B cell (primary cell): ENCODE measurements at regions not wholly inside any gene's neighbourhood (a gene's known extent, or its start where the extent isn't known, plus 50 kb on each side); places are given as distances from the start of the nearest gene placed in this dataset.
"Not testable (repeated sequence)": the region's sequence is repeated elsewhere in the genome, so short reads cannot be mapped to it uniquely, and the experiment has no call there.

Experiments
- ATAC-seq: fragments of 200-7000 bp; cut with Tn5 transposase; one replicate; pipeline ENCODE4 v1.10.0; 2021; ENCODE audit warnings: low read depth, mild to moderate bottlenecking, moderate number of reproducible peaks, moderate library complexity
- CTCF ChIA-PET: fragments of 350-600 bp; sonication (Branson Sonifier 250); formaldehyde crosslinking; loops from one replicate; lab custom pipeline; 2021; ENCODE audit warnings: antibody characterized with exemption, inconsistent platforms; lab: Charles Lee
- POLR2A ChIA-PET: fragments of 350-600 bp; sonication (Branson Sonifier 250); formaldehyde crosslinking; loops from one replicate; lab custom pipeline; 2021; ENCODE audit warnings: antibody characterized with exemption; lab: Charles Lee
- DNase-seq: peaks from one replicate; pipeline ENCODE4 v3.0.0; 2013
- H2AFZ ChIP-seq: 2 replicates; pipeline ENCODE4 v1.6.1; 2012; ENCODE audit warnings: mild to moderate bottlenecking, low read depth, low read length; ENCODE audit not compliant: insufficient read depth, poor library complexity, severe bottlenecking
- H3K27ac ChIP-seq, 2 donors: 1 replicate in 1 of 2; 2 replicates in 1 of 2; pipeline ENCODE4 v1.5.1; 2012 to 2013; ENCODE audit warnings: low read length in 2 of 2, mild to moderate bottlenecking in 2 of 2, moderate library complexity in 1 of 2
- H3K27me3 ChIP-seq, 4 experiments: fragments of 200-600 bp in 1 of 4; sonication (generic) in 1 of 4; replicated peaks in 1 of 4; 1 replicate in 2 of 4; 2 replicates in 2 of 4; pipeline versions ENCODE4 v1.6.1 to v1.7.0; 2013 to 2016; ENCODE audit warnings: low read length in 3 of 4, mild to moderate bottlenecking in 2 of 4, mixed read lengths in 1 of 4, moderate library complexity in 1 of 4; ENCODE audit not compliant: insufficient read depth in 4 of 4, control insufficient read depth in 3 of 4; ENCODE audit errors: control extremely low read depth in 1 of 4
- H3K36me3 ChIP-seq, 2 experiments: replicated peaks in 1 of 2; 1 replicate in 1 of 2; 2 replicates in 1 of 2; pipeline versions ENCODE4 v1.6.1 to v1.7.1; 2013; ENCODE audit warnings: low read length in 1 of 2; ENCODE audit not compliant: insufficient read depth in 2 of 2, control insufficient read depth in 1 of 2; ENCODE audit errors: control extremely low read depth in 1 of 2, extremely low read depth in 1 of 2
- H3K4me1 ChIP-seq, 2 donors: fragments of 200-600 bp in 1 of 2; sonication (generic) in 1 of 2; 1 replicate in 1 of 2; 2 replicates in 1 of 2; pipeline versions ENCODE4 v1.5.1 to v1.6.1; 2013 to 2017; ENCODE audit warnings: low read length in 2 of 2; ENCODE audit not compliant: control insufficient read depth in 2 of 2, insufficient read depth in 2 of 2
- H3K4me2 ChIP-seq: replicated peaks from 2 replicates; pipeline ENCODE3; 2012; ENCODE audit warnings: mild to moderate bottlenecking, low read depth, low read length; ENCODE audit not compliant: poor library complexity, severe bottlenecking
- H3K4me3 ChIP-seq, 5 experiments: fragments of 200-600 bp in 1 of 5; sonication (generic) in 1 of 5; 1 replicate in 3 of 5; 2 replicates in 2 of 5; pipeline versions ENCODE4 v1.5.1 to v1.7.0; 2011 to 2016; ENCODE audit warnings: low read length in 4 of 5, mild to moderate bottlenecking in 4 of 5, low read depth in 2 of 5, control low read depth in 1 of 5, moderate library complexity in 1 of 5; ENCODE audit not compliant: insufficient read depth in 1 of 5; ENCODE audit errors: control extremely low read depth in 1 of 5, extremely low read depth in 1 of 5
- H3K79me2 ChIP-seq: fragments of 200-600 bp; sonication (generic); one replicate; pipeline ENCODE4 v1.6.0; 2016; ENCODE audit warnings: low read length; ENCODE audit not compliant: control insufficient read depth, insufficient read depth
- H3K9ac ChIP-seq: fragments of 200-600 bp; sonication (generic); 2 replicates; pipeline ENCODE4 v1.6.1; 2017; ENCODE audit warnings: mild to moderate bottlenecking, low read length, moderate library complexity
- H3K9me3 ChIP-seq, 3 donors: one replicate each; pipeline versions ENCODE4 v1.6.1 to v1.7.1; 2013; ENCODE audit warnings: low read length in 2 of 3; ENCODE audit not compliant: control insufficient read depth in 2 of 3, insufficient read depth in 1 of 3; ENCODE audit errors: control extremely low read depth in 1 of 3
- H4K20me1 ChIP-seq: 2 replicates; pipeline ENCODE4 v1.6.0; 2012; ENCODE audit warnings: mild to moderate bottlenecking, low read length; ENCODE audit not compliant: insufficient read depth, control insufficient read depth, poor library complexity, severe bottlenecking
- H3K27ac Mint-ChIP-seq: one replicate; pipeline ENCODE4 v1.8.0; 2021; ENCODE audit warnings: mixed read lengths
- H3K27me3 Mint-ChIP-seq: one replicate; pipeline ENCODE4 v1.8.0; 2021; ENCODE audit warnings: mixed read lengths
- H3K4me1 Mint-ChIP-seq: one replicate; pipeline ENCODE4 v1.8.0; 2021; ENCODE audit warnings: mixed read lengths
- H3K4me3 Mint-ChIP-seq: one replicate; pipeline ENCODE4 v1.8.0; 2021; ENCODE audit warnings: mixed read lengths
- H3K9me3 Mint-ChIP-seq: one replicate; pipeline ENCODE4 v1.8.0; 2022; ENCODE audit warnings: mixed read lengths; ENCODE audit not compliant: insufficient read depth
- EZH2 ChIP-seq: IDR thresholded peaks from 2 replicates; pipeline ENCODE4 v1.6.1; 2012; ENCODE audit warnings: borderline replicate concordance, low read depth, mild to moderate bottlenecking, moderate library complexity, low read length; ENCODE audit not compliant: insufficient read depth, poor library complexity, severe bottlenecking
- WGBS: methylation state at CpG from one replicate; pipeline ENCODE4 v1.1.5; 2013; ENCODE audit warnings: missing lambda C conversion rate; ENCODE audit not compliant: insufficient coverage; 5-methylcytosine and 5-hydroxymethylcytosine counted together
- intact Hi-C: fragments of 100-400 bp; cut with micrococcal nuclease; formaldehyde crosslinking; loops from one replicate; pipeline ENCODE4 v1.10.0; 2022
- TF ChIP-seq, protein P1 (sequence below): fragments of 200-600 bp; IDR thresholded peaks from one replicate; pipeline ENCODE4 v1.8.0; 2022; ENCODE audit warnings: antibody characterized with exemption, mild to moderate bottlenecking

DNA sequence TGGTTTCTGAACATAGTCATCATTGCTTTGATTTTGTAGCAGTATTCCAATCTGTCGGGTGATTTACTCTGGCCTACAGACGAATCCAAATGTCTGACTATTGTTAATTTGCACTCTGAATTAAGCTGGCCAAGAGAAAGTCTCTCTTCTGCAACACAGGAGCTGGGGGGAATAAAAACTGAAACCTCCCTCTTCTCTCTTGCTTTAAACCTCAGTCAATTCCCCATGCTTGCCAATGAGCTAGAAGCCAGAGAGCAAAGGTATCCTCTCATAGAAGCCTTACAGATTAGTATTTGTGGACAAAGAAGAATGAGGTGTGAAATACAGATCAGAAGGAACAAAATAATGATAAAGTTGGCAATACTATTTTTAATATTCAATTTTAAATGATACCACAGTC lies 353.9 kb upstream of the CDH10 start:
- no peaks in the 10 kb centered on the region for H3K27me3 Mint-ChIP-seq
- WGBS = 79% methylated on average over 2 of the region's 2 CpGs
- CTCF ChIA-PET = no interaction called here

DNA sequence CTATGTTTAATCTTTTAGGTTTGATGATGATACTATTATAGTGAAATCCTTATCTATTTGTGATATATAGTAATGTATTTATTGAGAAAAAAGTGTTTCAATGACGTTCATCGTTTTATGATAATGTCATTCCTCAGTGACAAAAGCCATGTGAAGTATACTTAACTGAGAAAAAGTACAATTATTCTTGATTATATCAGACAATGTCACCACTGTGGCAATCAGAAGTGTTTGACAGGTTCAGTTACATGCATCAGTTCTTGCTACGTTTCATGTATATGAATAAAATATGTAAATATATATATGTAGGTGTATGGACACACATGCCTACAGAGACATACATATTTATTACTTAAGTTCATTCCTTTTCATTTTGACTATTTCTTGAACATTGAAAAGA lies 341.5 kb upstream of the CDH10 start:
- H3K4me3 ChIP-seq = no peak overlapping the region
- H4K20me1 ChIP-seq = no peaks in the 10 kb centered on the region
- no peak overlapping the region for H3K27ac ChIP-seq
- H3K9ac ChIP-seq = no peak overlapping the region
- ChIA-PET CTCF (no interaction called here), POLR2A (no interaction called here)
- no peak overlapping the region for H3K27ac Mint-ChIP-seq
- TF ChIP-seq, protein P1, sequence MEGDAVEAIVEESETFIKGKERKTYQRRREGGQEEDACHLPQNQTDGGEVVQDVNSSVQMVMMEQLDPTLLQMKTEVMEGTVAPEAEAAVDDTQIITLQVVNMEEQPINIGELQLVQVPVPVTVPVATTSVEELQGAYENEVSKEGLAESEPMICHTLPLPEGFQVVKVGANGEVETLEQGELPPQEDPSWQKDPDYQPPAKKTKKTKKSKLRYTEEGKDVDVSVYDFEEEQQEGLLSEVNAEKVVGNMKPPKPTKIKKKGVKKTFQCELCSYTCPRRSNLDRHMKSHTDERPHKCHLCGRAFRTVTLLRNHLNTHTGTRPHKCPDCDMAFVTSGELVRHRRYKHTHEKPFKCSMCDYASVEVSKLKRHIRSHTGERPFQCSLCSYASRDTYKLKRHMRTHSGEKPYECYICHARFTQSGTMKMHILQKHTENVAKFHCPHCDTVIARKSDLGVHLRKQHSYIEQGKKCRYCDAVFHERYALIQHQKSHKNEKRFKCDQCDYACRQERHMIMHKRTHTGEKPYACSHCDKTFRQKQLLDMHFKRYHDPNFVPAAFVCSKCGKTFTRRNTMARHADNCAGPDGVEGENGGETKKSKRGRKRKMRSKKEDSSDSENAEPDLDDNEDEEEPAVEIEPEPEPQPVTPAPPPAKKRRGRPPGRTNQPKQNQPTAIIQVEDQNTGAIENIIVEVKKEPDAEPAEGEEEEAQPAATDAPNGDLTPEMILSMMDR = no peak
- no peak for TF ChIP-seq EZH2
- H3K4me2 ChIP-seq = no peak overlapping the region
- no peaks in the 10 kb centered on the region for H3K4me1 Mint-ChIP-seq
- WGBS = no CpG with 5 or more reads among the region's 3 CpGs
- peaks cover 0 to 3% (median 1%) of the 10 kb centered on the region in 3 donors for H3K9me3 ChIP-seq
- intact Hi-C loops = no loop called here
- H3K4me3 Mint-ChIP-seq = no peak overlapping the region
- peaks cover 5% of the 10 kb centered on the region for H3K9me3 Mint-ChIP-seq
- DNase-seq (no peak), ATAC-seq (no peak)
- H3K27me3 ChIP-seq = no peaks in the 10 kb centered on the region
- H3K79me2 ChIP-seq = no peaks in the 10 kb centered on the region
- no peak overlapping the region for H2AFZ ChIP-seq
- no peaks in the 10 kb centered on the region for H3K36me3 ChIP-seq
- H3K4me1 ChIP-seq = no peaks in the 10 kb centered on the region
- no peaks in the 10 kb centered on the region for H3K27me3 Mint-ChIP-seq

More for the DNA sequence above, 353.9 kb upstream of the CDH10 start:
- Histone ChIP-seq H3K9me3 (peaks cover 0 to 1% (median 0%) of the 10 kb centered on the region in 3 donors), H3K9ac (no peak overlapping the region), H4K20me1 (no peaks in the 10 kb centered on the region), H3K4me1 (no peaks in the 10 kb centered on the region), H3K4me3 (no peak overlapping the region), H3K79me2 (no peaks in the 10 kb centered on the region), H3K4me2 (no peak overlapping the region), H2AFZ (no peak overlapping the region), H3K27ac (no peak overlapping the region), H3K36me3 (no peaks in the 10 kb centered on the region), H3K27me3 (no peaks in the 10 kb centered on the region)
- TF ChIP-seq EZH2 = no peak
- TF ChIP-seq, protein P1 = no peak
- Mint-ChIP-seq H3K27ac (no peak overlapping the region), H3K4me1 (no peaks in the 10 kb centered on the region), H3K4me3 (no peak overlapping the region), H3K9me3 (peaks cover 5% of the 10 kb centered on the region)
- intact Hi-C loops = no loop called here
- POLR2A ChIA-PET = no interaction called here
- DNase-seq = no peak
- ATAC-seq = no peak

DNA sequence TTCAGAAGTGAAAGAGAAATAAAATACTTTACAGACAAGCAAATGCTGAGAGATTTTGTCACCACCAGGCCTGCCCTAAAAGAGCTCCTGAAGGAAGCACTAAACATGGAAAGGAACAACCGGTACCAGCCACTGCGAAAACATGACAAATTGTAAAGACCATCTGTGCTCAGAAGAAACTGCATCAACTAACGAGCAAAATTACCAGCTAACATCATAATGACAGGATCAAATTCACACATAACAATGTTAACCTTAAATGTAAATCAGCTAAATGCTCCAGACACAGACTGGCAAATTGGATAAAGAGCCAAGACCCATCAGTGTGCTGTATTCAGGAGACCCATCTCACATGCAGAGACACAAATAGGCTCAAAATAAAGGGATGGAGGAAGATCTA lies 333.8 kb upstream of the CDH10 start:
- H3K4me2 ChIP-seq, POLR2A ChIA-PET: not testable (repeated sequence)

More for the DNA sequence above, 333.8 kb upstream of the CDH10 start:
- H2AFZ ChIP-seq, H3K27ac Mint-ChIP-seq, H3K27me3 ChIP-seq, H3K9me3 ChIP-seq, H3K4me1 Mint-ChIP-seq, H3K9ac ChIP-seq, H3K4me3 Mint-ChIP-seq, CTCF ChIA-PET, H3K27ac ChIP-seq, H3K79me2 ChIP-seq, ATAC-seq, H3K9me3 Mint-ChIP-seq, H3K4me3 ChIP-seq, intact Hi-C loops, H4K20me1 ChIP-seq, H3K36me3 ChIP-seq, H3K4me1 ChIP-seq, DNase-seq, H3K27me3 Mint-ChIP-seq: not testable (repeated sequence)
- no CpG with 5 or more reads among the region's 3 CpGs for WGBS
